HG02840 (cell line): ENCODE measurements at regions not wholly inside any gene's neighbourhood (a gene's known extent, or its start where the extent isn't known, plus 50 kb on each side); places are given as distances from the start of the nearest gene placed in this dataset.

Experiments
- ATAC-seq: cut with Tn5 transposase; IDR thresholded peaks from one replicate; pipeline ENCODE4 v1.9.1; 2021; ENCODE audit warnings: mild to moderate bottlenecking, moderate library complexity, moderate number of reproducible peaks; ENCODE audit not compliant: unreplicated experiment, low FRiP score

- ATAC-seq = no peak
These were observed 325.8 kb upstream of the CDH6 start for GRCh38 chr5:30867711-30868110.

GRCh38 chr5:30866142-30866541 lies 327.3 kb upstream of the CDH6 start:
- no peak for ATAC-seq

- ATAC-seq = no peak
These were observed 337.2 kb upstream of the CDH6 start for GRCh38 chr5:30856242-30856641.

GRCh38 chr5:30853158-30853557 lies 340.3 kb upstream of the CDH6 start:
- no peak for ATAC-seq

GRCh38 chr5:30850866-30851265 lies 342.6 kb upstream of the CDH6 start:
- no peak for ATAC-seq

- no peak for ATAC-seq
These were observed 343.4 kb upstream of the CDH6 start for GRCh38 chr5:30849931-30850710.

GRCh38 chr5:30846171-30846570 lies 347.3 kb upstream of the CDH6 start:
- ATAC-seq = no peak

- ATAC-seq = no peak
These were observed 348.3 kb upstream of the CDH6 start for GRCh38 chr5:30845194-30845593.

GRCh38 chr5:30843541-30843940 lies 349.9 kb upstream of the CDH6 start:
- no peak for ATAC-seq

GRCh38 chr5:30839956-30840355 lies 353.5 kb upstream of the CDH6 start:
- no peak for ATAC-seq

- no peak for ATAC-seq
These were observed 354.5 kb upstream of the CDH6 start for GRCh38 chr5:30838936-30839496.

GRCh38 chr5:30832519-30832918 lies 361.0 kb upstream of the CDH6 start:
- ATAC-seq = no peak

- ATAC-seq = no peak
These were observed 361.9 kb upstream of the CDH6 start for GRCh38 chr5:30831605-30832004.

GRCh38 chr5:30831123-30831522 lies 362.4 kb upstream of the CDH6 start:
- ATAC-seq = no peak

- no peak for ATAC-seq
These were observed 382.2 kb upstream of the CDH6 start for GRCh38 chr5:30811298-30811697.

GRCh38 chr5:30809933-30810332 lies 383.6 kb upstream of the CDH6 start:
- ATAC-seq = no peak

GRCh38 chr5:30808996-30809395 lies 384.5 kb upstream of the CDH6 start:
- no peak for ATAC-seq

GRCh38 chr5:30804739-30805505 lies 388.6 kb upstream of the CDH6 start:
- no peak for ATAC-seq

- ATAC-seq = no peak
These were observed 390.4 kb upstream of the CDH6 start for GRCh38 chr5:30802961-30803705.

- ATAC-seq = no peak
These were observed 411.8 kb upstream of the CDH6 start for GRCh38 chr5:30781643-30782042.
